Heart left ventricle (tissue), 13 donors: ENCODE measurements at regions not wholly inside any gene's neighbourhood (a gene's known extent, or its start where the extent isn't known, plus 50 kb on each side); places are given as distances from the start of the nearest gene placed in this dataset.

Source experiments
- POLR2A ChIP-seq, 2 donors: fragments of 450-650 bp; IDR thresholded peaks; one replicate each; pipeline ENCODE4 v1.6.1; 2017; ENCODE audit warnings: antibody characterized with exemption in 2 of 2, mild to moderate bottlenecking in 2 of 2, moderate library complexity in 2 of 2
- TF ChIP-seq, protein P1 (sequence below), 12 donors: fragments of 200-600 bp; sonication (generic) in 4 of 12; IDR thresholded peaks; one replicate each; pipeline versions ENCODE4 v1.5.0 to v1.8.0; 2018 to 2022; ENCODE audit warnings: antibody characterized with exemption in 12 of 12, mild to moderate bottlenecking in 5 of 12
- donor health status: ischemic (EF 13 %, LVEDD 7.1; RV severe dilation, severe dysfunction).
- donor health status: DM: no; HTN: yes; CAD: no.
- donor health status: DM: no; HTN: no; CAD: no.
- donor health status: ischemic (EF 25% LVEDD 6.9; RV normal size, moderate dysfunction).
- donor health status: ischemic (EF 25% LVEDD 5.7; RV mildly dilated, moderate dysfunction).
- donor health status: ischemic (EF 35%, LVEDD 5.7; RV mildly dilated, moderate dysfunction).
- donor health status: nonischemic (EF 11% LVEDD 7.7; RV severe dilation, severe dysfunction).
- donor health status: DM: yes; HTN: yes; CAD: no.
- donor health status: PGD.
- donor health status: ischemic (EF 29% LVEDD 5.4; RV normal size, mild dysfunction).
- donor health status: nonischemic (EF 23%, LVEDD 6.1; RV moderate dilation, normal function).

- TF ChIP-seq POLR2A (IDR thresholded peaks at IDR 0.05), result no peak
- TF ChIP-seq, protein P1, sequence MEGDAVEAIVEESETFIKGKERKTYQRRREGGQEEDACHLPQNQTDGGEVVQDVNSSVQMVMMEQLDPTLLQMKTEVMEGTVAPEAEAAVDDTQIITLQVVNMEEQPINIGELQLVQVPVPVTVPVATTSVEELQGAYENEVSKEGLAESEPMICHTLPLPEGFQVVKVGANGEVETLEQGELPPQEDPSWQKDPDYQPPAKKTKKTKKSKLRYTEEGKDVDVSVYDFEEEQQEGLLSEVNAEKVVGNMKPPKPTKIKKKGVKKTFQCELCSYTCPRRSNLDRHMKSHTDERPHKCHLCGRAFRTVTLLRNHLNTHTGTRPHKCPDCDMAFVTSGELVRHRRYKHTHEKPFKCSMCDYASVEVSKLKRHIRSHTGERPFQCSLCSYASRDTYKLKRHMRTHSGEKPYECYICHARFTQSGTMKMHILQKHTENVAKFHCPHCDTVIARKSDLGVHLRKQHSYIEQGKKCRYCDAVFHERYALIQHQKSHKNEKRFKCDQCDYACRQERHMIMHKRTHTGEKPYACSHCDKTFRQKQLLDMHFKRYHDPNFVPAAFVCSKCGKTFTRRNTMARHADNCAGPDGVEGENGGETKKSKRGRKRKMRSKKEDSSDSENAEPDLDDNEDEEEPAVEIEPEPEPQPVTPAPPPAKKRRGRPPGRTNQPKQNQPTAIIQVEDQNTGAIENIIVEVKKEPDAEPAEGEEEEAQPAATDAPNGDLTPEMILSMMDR (IDR thresholded peaks at IDR 0.05), result no peak
Observed at GRCh38 chr12:42725809-42726208, 136.3 kb upstream of the PRICKLE1 start.
